Adrenal gland (tissue), 5 donors: ENCODE measurements at regions not wholly inside any gene's neighbourhood (a gene's known extent, or its start where the extent isn't known, plus 50 kb on each side); places are given as distances from the start of the nearest gene placed in this dataset.

Experiments used
- CTCF ChIP-seq, 6 experiments: fragments of 450-650 bp in 4 of 6; fragments of 200-600 bp in 2 of 6; sonication (generic) in 1 of 6; IDR thresholded peaks; 1 replicate in 5 of 6; 2 replicates in 1 of 6; pipeline versions ENCODE4 v1.5.1 to v1.8.0; 2016 to 2021; ENCODE audit warnings: antibody characterized with exemption in 6 of 6, mild to moderate bottlenecking in 2 of 6, moderate library complexity in 1 of 6
- POLR2A ChIP-seq, 2 donors: fragments of 450-650 bp; IDR thresholded peaks; one replicate each; pipeline ENCODE4 v1.6.1; 2017; ENCODE audit warnings: antibody characterized with exemption in 2 of 2, mild to moderate bottlenecking in 2 of 2, moderate library complexity in 1 of 2
- donor health status: DM: no; HTN: no; CAD: no.

- TF ChIP-seq CTCF (IDR thresholded peaks at IDR 0.05), result no peak
- TF ChIP-seq POLR2A (IDR thresholded peaks at IDR 0.05), result no peak
Measured at GRCh38 chr16:59161679-59162078, 427.6 kb upstream of the GOT2 start.
